SU-DHL-6 (cell line): ENCODE measurements at regions not wholly inside any gene's neighbourhood (a gene's known extent, or its start where the extent isn't known, plus 50 kb on each side); places are given as distances from the start of the nearest gene placed in this dataset.

ENCODE experiments used
- H2AFZ ChIP-seq: fragments of 200-600 bp; sonication (generic); 2 replicates; pipeline ENCODE4 v1.6.1; 2014; ENCODE audit warnings: low read depth, mild to moderate bottlenecking, moderate library complexity, mixed read lengths, antibody characterized with exemption, low read length; ENCODE audit not compliant: severe bottlenecking
- H3F3A ChIP-seq: fragments of 200-600 bp; shearing (Covaris generic); 2 replicates; pipeline ENCODE4 v1.6.0; 2016; ENCODE audit warnings: antibody characterized with exemption, mild to moderate bottlenecking; ENCODE audit not compliant: insufficient read depth
- H3K27ac ChIP-seq: fragments of 200-600 bp; sonication (generic); 2 replicates; pipeline ENCODE4 v1.5.1; 2016; ENCODE audit warnings: low read depth, mild to moderate bottlenecking, low read length, moderate library complexity, mixed read lengths
- H3K27me3 ChIP-seq: fragments of 200-600 bp; sonication (generic), shearing (Covaris generic); 2 replicates; pipeline ENCODE4 v1.6.0; 2014; ENCODE audit warnings: mild to moderate bottlenecking, low read length
- H3K36me3 ChIP-seq: fragments of 200-600 bp; sonication (generic); 2 replicates; pipeline ENCODE4 v1.6.1; 2014; ENCODE audit warnings: mild to moderate bottlenecking, low read length, mixed read lengths
- H3K4me2 ChIP-seq: fragments of 300-600, 200-600 bp; shearing (Covaris generic), sonication (generic); 2 replicates; pipeline ENCODE4 v1.6.0; 2014; ENCODE audit warnings: low read length, low read depth, mild to moderate bottlenecking; ENCODE audit not compliant: poor library complexity, severe bottlenecking
- H3K4me3 ChIP-seq: fragments of 200-600 bp; sonication (generic); 2 replicates; pipeline ENCODE4 v1.5.1; 2014; ENCODE audit warnings: antibody characterized with exemption, low read length, mild to moderate bottlenecking, mixed read lengths; ENCODE audit not compliant: insufficient read depth, poor library complexity, severe bottlenecking
- H3K79me2 ChIP-seq: fragments of 200-600 bp; sonication (generic); 2 replicates; pipeline ENCODE4 v1.6.1; 2014; ENCODE audit warnings: mild to moderate bottlenecking, low read length, moderate library complexity; ENCODE audit not compliant: insufficient read depth
- H3K9ac ChIP-seq: fragments of 200-600 bp; sonication (generic); 2 replicates; pipeline ENCODE4 v1.7.0; 2014; ENCODE audit warnings: mild to moderate bottlenecking, low read length
- H3K9me2 ChIP-seq: fragments of 200-600 bp; sonication (generic); replicated peaks from 2 replicates; pipeline ENCODE4 v1.6.1; 2014; ENCODE audit warnings: low read length; ENCODE audit not compliant: insufficient read depth
- H3K9me3 ChIP-seq: fragments of 200-600 bp; sonication (generic); 2 replicates; pipeline ENCODE4 v1.6.1; 2014; ENCODE audit warnings: low read length, mixed read lengths; ENCODE audit not compliant: insufficient read depth
- H4K20me1 ChIP-seq: fragments of 200-600 bp; sonication (generic); 2 replicates; pipeline ENCODE4 v1.6.1; 2014; ENCODE audit warnings: low read depth, mild to moderate bottlenecking, antibody characterized with exemption, low read length, moderate library complexity, mixed read lengths
- EZH2phosphoT487 ChIP-seq: fragments of 200-600 bp; sonication (generic), shearing (Covaris generic); conservative IDR thresholded peaks from 2 replicates; pipeline ENCODE4 v1.6.1; 2018; ENCODE audit warnings: mild to moderate bottlenecking, antibody characterized with exemption, low read length, moderate library complexity, mixed read lengths
- TF ChIP-seq, protein P1 (sequence below): fragments of 200-600 bp; sonication (generic); IDR thresholded peaks from one replicate; pipeline ENCODE4 v1.5.1; 2017; ENCODE audit warnings: antibody characterized with exemption, mild to moderate bottlenecking, low read length, moderate library complexity; ENCODE audit not compliant: insufficient read depth, poor library complexity, severe bottlenecking

DNA sequence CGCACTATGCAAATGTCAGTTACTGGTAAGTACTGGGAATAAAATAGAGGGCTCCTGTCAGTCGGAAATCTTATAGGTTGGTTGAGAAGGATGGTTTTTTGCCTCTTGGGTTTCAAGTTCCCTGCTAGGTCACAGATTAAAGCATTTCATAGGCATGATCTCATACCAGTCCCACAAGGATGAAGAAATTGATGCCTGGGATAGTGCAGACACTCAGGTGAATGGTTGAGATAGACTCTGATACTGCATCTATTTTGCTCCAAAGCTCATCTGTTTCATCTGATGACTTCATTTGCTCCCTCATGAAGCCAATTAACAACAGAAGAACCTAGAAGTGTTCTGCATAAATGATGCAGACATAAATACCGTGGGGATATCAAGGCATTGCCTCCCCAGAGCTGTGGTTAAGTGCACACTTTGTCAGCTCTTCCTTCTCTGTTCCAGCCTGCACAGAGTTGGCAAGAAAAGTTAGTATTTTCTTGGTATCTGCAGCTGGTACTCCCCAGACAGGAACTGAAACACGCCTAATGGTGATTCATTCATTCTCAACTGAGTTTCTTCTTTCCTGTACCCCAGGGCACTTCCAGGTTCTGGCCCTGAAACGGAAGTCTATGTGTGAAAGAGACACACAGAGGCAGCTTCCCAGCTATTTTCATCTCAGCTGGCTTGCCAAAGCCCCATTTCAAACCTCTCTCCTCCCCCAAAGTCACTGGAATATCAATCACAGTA lies 418.3 kb upstream of the SALL1 start:
- Histone ChIP-seq H3K9ac (no peak overlapping the region), H4K20me1 (no peaks in the 10 kb centered on the region), H3K36me3 (no peaks in the 10 kb centered on the region), H3F3A (no peaks in the 10 kb centered on the region), H3K27ac (no peak overlapping the region), H3K9me2 (no peaks in the 10 kb centered on the region; the same call in 1 of the 2 replicates), H3K27me3 (no peaks in the 10 kb centered on the region), H3K9me3 (no peaks in the 10 kb centered on the region), H2AFZ (no peak overlapping the region), H3K4me2 (no peak overlapping the region), H3K4me3 (no peak overlapping the region), H3K79me2 (no peaks in the 10 kb centered on the region)
- TF ChIP-seq, protein P1, sequence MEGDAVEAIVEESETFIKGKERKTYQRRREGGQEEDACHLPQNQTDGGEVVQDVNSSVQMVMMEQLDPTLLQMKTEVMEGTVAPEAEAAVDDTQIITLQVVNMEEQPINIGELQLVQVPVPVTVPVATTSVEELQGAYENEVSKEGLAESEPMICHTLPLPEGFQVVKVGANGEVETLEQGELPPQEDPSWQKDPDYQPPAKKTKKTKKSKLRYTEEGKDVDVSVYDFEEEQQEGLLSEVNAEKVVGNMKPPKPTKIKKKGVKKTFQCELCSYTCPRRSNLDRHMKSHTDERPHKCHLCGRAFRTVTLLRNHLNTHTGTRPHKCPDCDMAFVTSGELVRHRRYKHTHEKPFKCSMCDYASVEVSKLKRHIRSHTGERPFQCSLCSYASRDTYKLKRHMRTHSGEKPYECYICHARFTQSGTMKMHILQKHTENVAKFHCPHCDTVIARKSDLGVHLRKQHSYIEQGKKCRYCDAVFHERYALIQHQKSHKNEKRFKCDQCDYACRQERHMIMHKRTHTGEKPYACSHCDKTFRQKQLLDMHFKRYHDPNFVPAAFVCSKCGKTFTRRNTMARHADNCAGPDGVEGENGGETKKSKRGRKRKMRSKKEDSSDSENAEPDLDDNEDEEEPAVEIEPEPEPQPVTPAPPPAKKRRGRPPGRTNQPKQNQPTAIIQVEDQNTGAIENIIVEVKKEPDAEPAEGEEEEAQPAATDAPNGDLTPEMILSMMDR: no peak
- no peak for TF ChIP-seq EZH2phosphoT487

DNA sequence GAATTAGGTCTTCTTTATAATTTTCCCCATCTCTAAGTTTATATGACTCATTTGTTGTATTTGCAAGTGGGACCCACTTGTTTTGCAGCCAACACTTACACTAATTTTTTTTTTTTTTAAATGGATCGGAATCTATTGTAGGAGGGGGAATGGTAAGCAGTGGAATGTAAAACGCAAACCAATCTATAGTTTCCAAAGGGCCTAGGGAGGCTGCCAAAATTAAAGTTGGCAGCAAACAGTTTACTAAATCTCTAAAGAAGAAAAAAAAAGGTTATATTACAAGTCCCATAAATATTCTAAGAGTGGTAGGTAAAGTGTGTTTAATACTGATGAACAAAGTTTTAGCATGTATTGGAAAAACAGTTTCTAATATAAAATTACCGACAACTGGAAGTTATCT lies 416.8 kb upstream of the SALL1 start:
- TF ChIP-seq EZH2phosphoT487: no peak
- TF ChIP-seq, protein P1: no peak
- no peak overlapping the region for H3K4me3 ChIP-seq

DNA sequence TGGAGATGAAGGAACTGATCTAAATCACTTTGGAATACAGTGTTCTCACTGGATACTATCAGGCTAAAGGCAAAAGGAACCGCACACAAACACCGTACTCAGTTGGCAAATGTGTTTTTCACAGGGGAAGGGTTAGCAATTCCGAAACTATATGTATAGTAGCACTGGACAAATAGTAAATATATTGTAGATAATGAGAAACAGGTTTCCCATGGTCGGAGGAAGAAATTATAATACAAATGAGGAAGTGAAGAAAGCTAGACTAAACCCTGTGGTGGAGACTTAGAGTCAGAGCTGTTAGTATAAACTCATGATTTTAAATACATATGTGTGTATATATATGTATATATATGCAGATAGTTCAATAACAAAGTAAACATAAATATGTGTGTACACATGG lies 414.1 kb upstream of the SALL1 start:
- Histone ChIP-seq H4K20me1 (no peaks in the 10 kb centered on the region), H3K79me2 (no peaks in the 10 kb centered on the region), H3K36me3 (no peaks in the 10 kb centered on the region), H3K4me3 (no peak overlapping the region), H3K27ac (no peak overlapping the region), H3K9me2 (no peaks in the 10 kb centered on the region), H2AFZ (no peak overlapping the region), H3K4me2 (no peak overlapping the region), H3K9me3 (no peaks in the 10 kb centered on the region), H3F3A (no peaks in the 10 kb centered on the region), H3K9ac (no peak overlapping the region), H3K27me3 (no peaks in the 10 kb centered on the region)
- TF ChIP-seq EZH2phosphoT487: no peak
- TF ChIP-seq, protein P1: no peak

More for the DNA sequence above, 416.8 kb upstream of the SALL1 start:
- H3K36me3 ChIP-seq: no peaks in the 10 kb centered on the region
- no peaks in the 10 kb centered on the region; the same call in 1 of the 2 replicates for H3K9me2 ChIP-seq
- no peak overlapping the region for H2AFZ ChIP-seq
- H3K27ac ChIP-seq: no peak overlapping the region
- H3F3A ChIP-seq: no peaks in the 10 kb centered on the region
- no peaks in the 10 kb centered on the region for H3K27me3 ChIP-seq
- H4K20me1 ChIP-seq: no peaks in the 10 kb centered on the region
- H3K9me3 ChIP-seq: no peaks in the 10 kb centered on the region
- no peak overlapping the region for H3K4me2 ChIP-seq
- no peaks in the 10 kb centered on the region for H3K79me2 ChIP-seq
- no peak overlapping the region for H3K9ac ChIP-seq
